GM12864 (cell line): ENCODE measurements at regions not wholly inside any gene's neighbourhood (a gene's known extent, or its start where the extent isn't known, plus 50 kb on each side); places are given as distances from the start of the nearest gene placed in this dataset.
"Not testable (repeated sequence)": the region's sequence is repeated elsewhere in the genome, so short reads cannot be mapped to it uniquely, and the experiment has no call there.

Experiments used
- DNase-seq: peaks from one replicate; pipeline ENCODE4 v3.0.0-alpha.2; 2011; ENCODE audit warnings: low read depth
- H3K4me3 ChIP-seq: 2 replicates; pipeline ENCODE4 v1.5.1; 2011; ENCODE audit warnings: mild to moderate bottlenecking, low read depth, low read length, control low read depth
- CTCF ChIP-seq: IDR thresholded peaks from 2 replicates; pipeline ENCODE4 v1.5.1; 2011; ENCODE audit warnings: low read depth, mild to moderate bottlenecking, moderate library complexity, low read length, control low read depth, inconsistent platforms; ENCODE audit errors: missing control alignments

- no peak for TF ChIP-seq CTCF
- no peak overlapping the region for H3K4me3 ChIP-seq
- DNase-seq: no peak
These were observed 101.2 kb upstream of the SEC11C start for GRCh38 chr18:59038295-59039039.

GRCh38 chr18:59039040-59039320 is 100.7 kb upstream of the SEC11C start:
- not testable (repeated sequence) for H3K4me3 ChIP-seq, DNase-seq

GRCh38 chr18:59039449-59039848 is 100.2 kb upstream of the SEC11C start:
- DNase-seq: no peak
- no peak overlapping the region for H3K4me3 ChIP-seq
- TF ChIP-seq CTCF: no peak

- DNase-seq: no peak
- no peak overlapping the region for H3K4me3 ChIP-seq
- TF ChIP-seq CTCF: no peak
These were observed 98.9 kb upstream of the SEC11C start for GRCh38 chr18:59040770-59041148.

- no peak for DNase-seq
- TF ChIP-seq CTCF: no peak
- no peak overlapping the region for H3K4me3 ChIP-seq
These were observed 98.4 kb upstream of the SEC11C start for GRCh38 chr18:59041296-59041695.

- no peak for DNase-seq
- no peak overlapping the region for H3K4me3 ChIP-seq
- TF ChIP-seq CTCF: no peak
These were observed 97.6 kb upstream of the SEC11C start for GRCh38 chr18:59041819-59042815.

GRCh38 chr18:59044855-59045254 is 94.8 kb upstream of the SEC11C start:
- H3K4me3 ChIP-seq: no peak overlapping the region
- no peak for TF ChIP-seq CTCF
- DNase-seq: no peak
